ENCODE measurements at regions not wholly inside any gene's neighbourhood (a gene's known extent, or its start where the extent isn't known, plus 50 kb on each side); places are given as distances from the start of the nearest gene placed in this dataset.

GRCh38 chr10:124231168-124232155, 138.1 kb upstream of the CHST15 start:
- H3K9me3 Mint-ChIP-seq: peaks cover 44% of the 10 kb centered on the region

GRCh38 chr10:124230635-124231167, 137.3 kb upstream of the CHST15 start:
- Histone ChIP-seq H3K79me2 (ENCODE audit: low read depth) (no peaks in the 10 kb centered on the region), H3K27ac (no peak overlapping the region), H3K9ac (no peak overlapping the region), H2AFZ (replicated peaks) (no peak overlapping the region), H3K4me2 (no peak overlapping the region), H3F3A (ENCODE audit: low read depth) (peaks cover 10% of the 10 kb centered on the region), H3K4me3 (no peak overlapping the region), H3K4me1 (no peaks in the 10 kb centered on the region), H3K27me3 (no peaks in the 10 kb centered on the region), H4K20me1 (ENCODE audit: low read depth) (no peaks in the 10 kb centered on the region), H3K9me3 (ENCODE audit: low read depth) (peaks cover 6% of the 10 kb centered on the region), H3K36me3 (no peaks in the 10 kb centered on the region)
- Mint-ChIP-seq H3K27ac (no peak overlapping the region), H3K4me1 (no peaks in the 10 kb centered on the region), H3K36me3 (no peaks in the 10 kb centered on the region), H3K27me3 (ENCODE audit: insufficient read depth, low read depth) (peaks cover 14% of the 10 kb centered on the region), H3K4me3 (no peak overlapping the region), H3K9me3 (peaks cover 52% of the 10 kb centered on the region)
- TF ChIP-seq EZH2 (IDR thresholded peaks at IDR 0.05): no peak
- TF ChIP-seq CTCF (IDR thresholded peaks at IDR 0.05): no peak
- no peak for TF ChIP-seq EZH2phosphoT487 (IDR thresholded peaks at IDR 0.05)
- DNase-seq (ENCODE audit: low spot score): no peak

More at GRCh38 chr10:124231168-124232155, 138.1 kb upstream of the CHST15 start:
- no peaks in the 10 kb centered on the region for H4K20me1 ChIP-seq (ENCODE audit: low read depth)
- no peaks in the 10 kb centered on the region for H3K79me2 ChIP-seq (ENCODE audit: low read depth)
- TF ChIP-seq CTCF (IDR thresholded peaks at IDR 0.05) (no peak), EZH2phosphoT487 (IDR thresholded peaks at IDR 0.05) (no peak), EZH2 (IDR thresholded peaks at IDR 0.05) (no peak)
- Mint-ChIP-seq H3K27ac (no peak overlapping the region), H3K36me3 (no peaks in the 10 kb centered on the region), H3K4me1 (no peaks in the 10 kb centered on the region), H3K27me3 (ENCODE audit: insufficient read depth, low read depth) (peaks cover 14% of the 10 kb centered on the region), H3K4me3 (no peak overlapping the region)
- peaks cover 6% of the 10 kb centered on the region for H3K9me3 ChIP-seq (ENCODE audit: low read depth)
- H2AFZ ChIP-seq (replicated peaks): no peak overlapping the region
- no peak overlapping the region for H3K27ac ChIP-seq
- H3F3A ChIP-seq (ENCODE audit: low read depth): peaks cover 10% of the 10 kb centered on the region
- no peaks in the 10 kb centered on the region for H3K36me3 ChIP-seq
- no peak for DNase-seq (ENCODE audit: low spot score)
- no peaks in the 10 kb centered on the region for H3K27me3 ChIP-seq
- no peak overlapping the region for H3K4me2 ChIP-seq
- no peak overlapping the region for H3K4me3 ChIP-seq
- H3K4me1 ChIP-seq: no peaks in the 10 kb centered on the region
- H3K9ac ChIP-seq: no peak overlapping the region

GRCh38 chr10:124229989-124230634, 136.7 kb upstream of the CHST15 start:
- DNase-seq (ENCODE audit: low spot score): no peak
- no peaks in the 10 kb centered on the region for H3K79me2 ChIP-seq (ENCODE audit: low read depth)
- no peaks in the 10 kb centered on the region for H4K20me1 ChIP-seq (ENCODE audit: low read depth)
- Mint-ChIP-seq H3K9me3 (peaks cover 52% of the 10 kb centered on the region), H3K27ac (no peak overlapping the region), H3K36me3 (no peaks in the 10 kb centered on the region), H3K27me3 (ENCODE audit: insufficient read depth, low read depth) (peaks cover 11% of the 10 kb centered on the region), H3K4me1 (no peaks in the 10 kb centered on the region), H3K4me3 (no peak overlapping the region)
- no peaks in the 10 kb centered on the region for H3K36me3 ChIP-seq
- H3K27ac ChIP-seq: no peak overlapping the region
- H3K4me3 ChIP-seq: no peak overlapping the region
- no peaks in the 10 kb centered on the region for H3K27me3 ChIP-seq
- H3F3A ChIP-seq (ENCODE audit: low read depth): peaks cover 10% of the 10 kb centered on the region
- H3K9me3 ChIP-seq (ENCODE audit: low read depth): peaks cover 6% of the 10 kb centered on the region
- no peak overlapping the region for H3K9ac ChIP-seq
- H3K4me1 ChIP-seq: no peaks in the 10 kb centered on the region
- no peak overlapping the region for H2AFZ ChIP-seq (replicated peaks)
- no peak overlapping the region for H3K4me2 ChIP-seq
- no peak for TF ChIP-seq EZH2phosphoT487 (IDR thresholded peaks at IDR 0.05)
- no peak for TF ChIP-seq EZH2 (IDR thresholded peaks at IDR 0.05)
